Duodenal mucosa (tissue), 2 donors: ENCODE measurements at regions not wholly inside any gene's neighbourhood (a gene's known extent, or its start where the extent isn't known, plus 50 kb on each side); places are given as distances from the start of the nearest gene placed in this dataset.

Source experiments
- H3K27ac ChIP-seq: one replicate; pipeline ENCODE4 v1.7.0; 2013; ENCODE audit warnings: low read depth, low read length
- H3K27me3 ChIP-seq, 2 donors: one replicate each; pipeline ENCODE4 v1.7.0; 2013; ENCODE audit warnings: low read length in 2 of 2, control low read depth in 1 of 2; ENCODE audit not compliant: insufficient read depth in 2 of 2, control insufficient read depth in 1 of 2
- H3K36me3 ChIP-seq, 2 donors: one replicate each; pipeline ENCODE4 v1.7.0; 2013; ENCODE audit warnings: low read length in 2 of 2, control low read depth in 1 of 2; ENCODE audit not compliant: insufficient read depth in 2 of 2, control insufficient read depth in 1 of 2
- H3K4me1 ChIP-seq, 2 donors: one replicate each; pipeline ENCODE4 v1.7.0; 2013; ENCODE audit warnings: low read length in 2 of 2, control low read depth in 1 of 2; ENCODE audit not compliant: insufficient read depth in 2 of 2, control insufficient read depth in 1 of 2
- H3K4me3 ChIP-seq, 2 donors: one replicate each; pipeline ENCODE4 v1.7.0; 2013; ENCODE audit warnings: low read length in 2 of 2, low read depth in 1 of 2
- H3K9ac ChIP-seq, 2 donors: one replicate each; pipeline ENCODE4 v1.7.0; 2013; ENCODE audit warnings: low read length in 2 of 2, low read depth in 1 of 2
- H3K9me3 ChIP-seq, 2 donors: one replicate each; pipeline ENCODE4 v1.7.0; 2013; ENCODE audit warnings: low read length in 2 of 2, control low read depth in 1 of 2; ENCODE audit not compliant: control insufficient read depth in 1 of 2

GRCh38 chr9:93862877-93863545 is 92.1 kb downstream of the BARX1 start:
- no peak overlapping the region for H3K27ac ChIP-seq
- H3K4me1 ChIP-seq: peaks cover 0 to 4% of the 10 kb centered on the region in 2 donors
- no peak overlapping the region for H3K9ac ChIP-seq
- H3K36me3 ChIP-seq: no peaks in the 10 kb centered on the region
- H3K9me3 ChIP-seq: no peaks in the 10 kb centered on the region
- peaks cover 20 to 22% of the 10 kb centered on the region in 2 donors for H3K27me3 ChIP-seq
- no peak overlapping the region for H3K4me3 ChIP-seq

DNA sequence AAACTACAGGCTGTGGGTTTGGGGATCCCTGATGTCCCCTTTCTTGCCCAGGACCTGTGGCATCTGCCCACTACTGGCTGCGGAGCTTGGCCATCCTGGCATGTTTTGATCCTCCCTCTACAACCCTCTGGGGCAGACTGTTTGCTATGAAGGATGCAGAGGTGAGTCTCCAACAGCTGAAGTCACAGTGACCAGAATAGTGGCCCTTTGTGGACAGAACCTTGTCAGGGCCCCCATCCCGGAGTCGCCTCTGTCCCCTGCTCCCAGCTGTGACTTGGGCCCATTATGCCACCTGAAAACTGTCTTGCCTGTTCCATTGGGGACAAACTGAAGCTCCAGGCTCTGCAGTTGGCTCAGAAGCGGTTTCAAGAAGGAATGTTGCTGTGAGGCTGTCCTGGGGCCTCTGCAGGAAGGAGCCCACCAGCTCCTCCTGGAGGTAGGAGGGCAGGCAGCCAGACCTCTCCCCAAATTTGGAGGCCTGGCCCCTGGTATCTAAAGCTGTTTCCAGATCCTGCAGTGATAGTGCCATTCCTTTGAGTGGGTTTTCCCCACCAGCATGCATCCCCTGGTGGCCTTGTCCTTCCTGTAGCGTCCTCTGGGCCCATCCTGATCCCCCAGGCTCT is 93.3 kb downstream of the BARX1 start:
- Histone ChIP-seq H3K9me3 (no peaks in the 10 kb centered on the region), H3K27me3 (peaks cover 22 to 23% of the 10 kb centered on the region in 2 donors), H3K4me3 (no peak overlapping the region), H3K36me3 (no peaks in the 10 kb centered on the region), H3K9ac (no peak overlapping the region), H3K4me1 (peaks cover 0 to 4% of the 10 kb centered on the region in 2 donors), H3K27ac (no peak overlapping the region)

DNA sequence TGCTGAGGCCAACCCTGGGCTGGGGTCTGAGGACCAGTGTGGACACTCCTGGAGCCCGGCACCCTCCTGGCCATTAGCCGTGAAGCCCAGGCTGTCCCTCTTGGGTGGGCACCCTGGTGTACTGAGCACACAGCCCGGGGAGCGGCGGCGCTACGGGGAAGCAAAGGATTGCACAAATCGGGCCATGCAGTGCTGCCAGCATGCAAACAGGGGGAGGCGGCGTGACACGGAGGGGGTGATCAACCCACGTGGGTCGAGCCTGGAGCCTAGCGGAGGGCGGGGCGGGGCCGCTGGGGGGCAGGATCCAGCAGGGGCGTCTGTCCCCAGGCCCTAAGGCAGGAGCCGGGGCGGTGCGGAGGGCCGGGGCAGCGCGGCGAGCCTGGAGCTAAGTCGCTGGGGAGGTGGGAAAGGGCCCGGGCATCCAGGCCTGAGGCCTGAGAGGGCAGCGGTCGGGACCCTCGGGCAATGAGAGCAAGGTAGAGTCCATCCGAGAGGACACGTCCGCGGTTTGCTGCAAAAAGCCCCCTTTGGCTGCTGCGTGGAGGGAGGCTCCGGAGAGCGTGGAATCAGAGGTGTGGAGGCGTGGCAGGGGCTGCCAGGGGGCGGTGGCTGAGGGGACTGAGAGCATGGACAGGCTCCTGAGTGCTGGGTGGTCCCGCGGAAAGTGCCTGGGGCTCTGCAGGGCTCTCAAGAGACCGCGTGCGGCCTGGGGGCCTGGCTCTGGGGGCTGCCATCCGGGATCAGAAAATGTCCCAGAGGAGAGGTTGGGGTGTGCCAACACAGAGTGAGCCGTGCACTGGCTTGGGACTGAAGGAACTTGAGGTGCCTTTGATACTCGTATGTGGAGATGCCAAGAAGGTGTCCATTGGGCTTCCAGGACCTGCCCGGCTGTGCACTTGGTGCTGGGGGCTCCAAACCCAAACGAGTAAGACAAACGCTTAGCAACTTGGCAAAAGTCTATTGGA is 94.2 kb downstream of the BARX1 start:
- H3K27ac ChIP-seq: no peak overlapping the region
- H3K36me3 ChIP-seq: no peaks in the 10 kb centered on the region
- H3K27me3 ChIP-seq: peaks cover 22 to 23% of the 10 kb centered on the region in 2 donors
- H3K4me1 ChIP-seq: peaks cover 0 to 4% of the 10 kb centered on the region in 2 donors
- no peaks in the 10 kb centered on the region for H3K9me3 ChIP-seq
- no peak overlapping the region for H3K9ac ChIP-seq
- no peak overlapping the region for H3K4me3 ChIP-seq

- Histone ChIP-seq H3K4me1 (peaks cover 0 to 4% of the 10 kb centered on the region in 2 donors), H3K4me3 (no peak overlapping the region), H3K9ac (no peak overlapping the region), H3K27ac (no peak overlapping the region), H3K9me3 (no peaks in the 10 kb centered on the region), H3K36me3 (no peaks in the 10 kb centered on the region), H3K27me3 (peaks cover 22 to 23% of the 10 kb centered on the region in 2 donors)
These were observed 95.5 kb downstream of the BARX1 start for GRCh38 chr9:93859431-93860215.

GRCh38 chr9:93857528-93857927 is 97.6 kb downstream of the BARX1 start:
- H3K27me3 ChIP-seq: peaks cover 22 to 23% of the 10 kb centered on the region in 2 donors
- peaks cover 0 to 2% of the 10 kb centered on the region in 2 donors for H3K9me3 ChIP-seq
- no peaks in the 10 kb centered on the region for H3K4me1 ChIP-seq
- no peaks in the 10 kb centered on the region for H3K36me3 ChIP-seq
- no peak overlapping the region for H3K9ac ChIP-seq
- H3K27ac ChIP-seq: no peak overlapping the region
- no peak overlapping the region for H3K4me3 ChIP-seq

GRCh38 chr9:93852728-93853127 is 102.4 kb downstream of the BARX1 start:
- peaks cover 0 to 6% of the 10 kb centered on the region in 2 donors for H3K27me3 ChIP-seq
- H3K4me1 ChIP-seq: no peaks in the 10 kb centered on the region
- no peak overlapping the region for H3K27ac ChIP-seq
- H3K9me3 ChIP-seq: peaks cover 2 to 5% of the 10 kb centered on the region in 2 donors
- no peaks in the 10 kb centered on the region for H3K36me3 ChIP-seq
- H3K4me3 ChIP-seq: no peak overlapping the region
- no peak overlapping the region for H3K9ac ChIP-seq

GRCh38 chr9:93846349-93846748 is 108.8 kb downstream of the BARX1 start:
- H3K9me3 ChIP-seq: peaks cover 0 to 2% of the 10 kb centered on the region in 2 donors
- no peak overlapping the region for H3K4me3 ChIP-seq
- no peak overlapping the region for H3K9ac ChIP-seq
- peaks cover 0 to 3% of the 10 kb centered on the region in 2 donors for H3K27me3 ChIP-seq
- H3K4me1 ChIP-seq: no peaks in the 10 kb centered on the region
- no peaks in the 10 kb centered on the region for H3K36me3 ChIP-seq
- no peak overlapping the region for H3K27ac ChIP-seq

DNA sequence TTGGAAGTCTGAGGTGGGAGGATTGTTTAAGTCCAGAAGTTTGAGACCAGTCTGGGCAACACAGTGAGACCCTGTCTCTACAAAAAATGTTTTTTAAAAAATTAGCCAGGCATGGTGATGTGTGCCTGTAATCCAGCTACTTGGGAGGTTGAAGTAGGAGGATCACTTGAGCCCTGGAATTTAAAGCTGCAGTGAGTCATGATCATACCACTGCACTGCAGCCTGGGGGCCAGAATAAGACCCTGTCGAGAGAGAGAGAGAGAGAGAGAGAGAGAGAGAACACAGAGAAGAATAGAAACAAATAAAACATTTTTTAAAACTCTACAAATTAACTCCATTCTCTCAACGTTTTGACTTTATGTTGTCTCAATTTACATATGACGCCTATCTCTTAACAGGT is 111.8 kb downstream of the BARX1 start:
- peaks cover 0 to 2% of the 10 kb centered on the region in 2 donors for H3K9me3 ChIP-seq
- no peaks in the 10 kb centered on the region for H3K4me1 ChIP-seq
- H3K9ac ChIP-seq: no peak overlapping the region
- H3K27ac ChIP-seq: no peak overlapping the region
- peaks cover 0 to 3% of the 10 kb centered on the region in 2 donors for H3K27me3 ChIP-seq
- H3K36me3 ChIP-seq: no peaks in the 10 kb centered on the region
- H3K4me3 ChIP-seq: no peak overlapping the region

- H3K27ac ChIP-seq: no peak overlapping the region
- H3K9ac ChIP-seq: no peak overlapping the region
- no peaks in the 10 kb centered on the region for H3K4me1 ChIP-seq
- H3K4me3 ChIP-seq: no peak overlapping the region
- peaks cover 7 to 16% of the 10 kb centered on the region in 2 donors for H3K27me3 ChIP-seq
- H3K9me3 ChIP-seq: no peaks in the 10 kb centered on the region
- H3K36me3 ChIP-seq: no peaks in the 10 kb centered on the region
These were observed 124.5 kb downstream of the BARX1 start for GRCh38 chr9:93830606-93831005.
